Stimulated activated CD4-positive, alpha-beta T cell treated with anti-CD3 and anti-CD28 coated beads, Interleukin-2, amount 100 ng/mL, for 48 hours (primary cell): ENCODE measurements at regions not wholly inside any gene's neighbourhood (a gene's known extent, or its start where the extent isn't known, plus 50 kb on each side); places are given as distances from the start of the nearest gene placed in this dataset.
"Not testable (repeated sequence)": the region's sequence is repeated elsewhere in the genome, so short reads cannot be mapped to it uniquely, and the experiment has no call there.

ENCODE experiments used
- DNase-seq, 2 donors: peaks; one replicate each; pipeline ENCODE4 v3.0.0-alpha.2; 2020

DNA sequence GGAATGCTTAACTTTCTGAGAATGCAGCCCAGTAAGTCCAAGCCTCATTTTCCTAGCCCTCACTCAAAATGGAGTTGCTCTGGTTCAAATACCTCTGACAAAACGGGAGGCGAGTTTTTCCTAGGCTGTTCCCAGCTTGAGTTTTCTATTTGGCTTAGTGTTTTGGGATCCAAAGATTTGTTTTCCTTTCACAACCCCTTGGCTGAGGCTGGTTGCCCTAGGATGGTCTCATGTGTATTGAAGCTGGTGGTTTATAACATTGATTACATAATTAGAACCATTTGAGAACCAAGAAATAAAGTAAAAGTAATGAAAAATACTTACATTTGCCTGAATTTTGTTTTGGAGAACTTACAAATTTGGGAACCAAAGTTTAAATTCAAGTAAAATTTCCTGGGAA lies 611.1 kb upstream of the LUZP2 start:
- no peak for DNase-seq

DNA sequence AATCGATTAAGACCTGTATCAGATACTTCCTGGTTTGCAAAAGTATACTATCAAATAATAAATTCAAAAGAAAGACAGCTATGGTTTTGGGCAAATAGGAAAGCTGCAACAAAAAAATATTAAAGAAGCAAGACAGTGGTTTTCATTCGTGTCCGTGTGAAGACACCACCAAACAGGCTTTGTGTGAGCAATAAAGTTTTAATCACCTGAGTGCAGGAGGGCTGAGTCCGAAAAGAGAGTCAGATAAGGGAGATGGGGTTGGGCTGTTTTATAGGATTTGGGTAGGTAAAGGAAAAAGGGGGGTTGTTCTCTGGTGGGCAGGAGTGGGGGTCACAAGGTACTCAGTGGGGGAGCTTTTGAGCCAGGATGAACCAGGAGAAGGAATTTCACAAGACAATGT lies 609.7 kb upstream of the LUZP2 start:
- not testable (repeated sequence) for DNase-seq

DNA sequence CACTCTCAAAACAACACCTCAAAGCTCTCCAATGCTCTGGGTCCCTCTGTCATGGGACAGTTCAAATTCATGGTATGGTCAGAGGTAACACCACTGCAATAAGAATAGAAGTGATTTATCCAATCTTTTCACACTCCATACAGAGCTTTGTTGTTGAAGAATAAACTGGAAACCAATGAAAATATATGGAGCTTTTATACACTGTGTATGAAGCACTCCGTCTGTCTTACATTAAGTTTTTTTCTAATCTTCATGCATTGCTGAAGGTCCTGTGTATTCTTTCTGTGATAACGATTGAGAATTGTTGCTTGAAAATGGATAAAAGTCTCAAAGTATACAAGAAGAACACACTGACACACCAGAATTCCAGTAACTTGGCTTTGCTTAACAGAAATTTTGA lies 603.7 kb upstream of the LUZP2 start:
- no peak for DNase-seq

DNA sequence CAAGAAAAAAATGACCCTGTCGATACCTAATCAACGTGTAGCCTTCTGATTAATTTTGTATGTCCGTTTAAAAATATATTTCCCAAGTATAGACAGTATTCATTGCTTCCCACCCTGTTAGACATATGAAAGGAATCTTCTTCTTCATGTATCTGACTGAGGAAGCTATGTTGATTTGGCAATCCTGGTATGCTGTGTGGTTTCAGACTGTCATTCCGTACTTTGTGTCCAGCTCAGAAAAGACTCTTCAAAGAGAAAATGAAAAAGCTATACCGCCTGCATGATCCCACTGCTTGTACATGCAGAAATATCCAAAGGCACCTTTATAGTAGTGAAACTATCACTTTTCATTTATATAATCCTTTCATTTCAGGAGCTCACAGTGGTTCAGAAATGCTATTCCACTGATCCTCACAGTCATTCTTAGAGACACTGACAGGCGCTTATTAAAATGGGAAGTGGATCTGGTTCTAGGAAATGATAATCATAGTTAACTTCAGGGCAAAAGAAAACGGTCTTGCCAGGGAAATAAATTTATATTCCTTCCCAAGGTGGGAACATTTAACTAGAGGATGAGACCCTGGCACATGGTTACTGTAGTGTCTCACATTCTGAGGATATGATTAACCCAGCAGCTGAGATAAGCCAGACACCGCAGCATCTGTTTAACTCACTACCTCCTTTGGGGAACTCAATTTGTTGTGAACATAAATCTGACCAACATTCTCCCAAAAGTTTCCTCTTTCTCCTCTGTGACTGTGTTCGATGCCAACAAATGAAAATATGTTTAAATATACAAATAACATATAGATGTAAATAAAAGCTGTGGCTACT lies 599.2 kb upstream of the LUZP2 start:
- no peak for DNase-seq

DNA sequence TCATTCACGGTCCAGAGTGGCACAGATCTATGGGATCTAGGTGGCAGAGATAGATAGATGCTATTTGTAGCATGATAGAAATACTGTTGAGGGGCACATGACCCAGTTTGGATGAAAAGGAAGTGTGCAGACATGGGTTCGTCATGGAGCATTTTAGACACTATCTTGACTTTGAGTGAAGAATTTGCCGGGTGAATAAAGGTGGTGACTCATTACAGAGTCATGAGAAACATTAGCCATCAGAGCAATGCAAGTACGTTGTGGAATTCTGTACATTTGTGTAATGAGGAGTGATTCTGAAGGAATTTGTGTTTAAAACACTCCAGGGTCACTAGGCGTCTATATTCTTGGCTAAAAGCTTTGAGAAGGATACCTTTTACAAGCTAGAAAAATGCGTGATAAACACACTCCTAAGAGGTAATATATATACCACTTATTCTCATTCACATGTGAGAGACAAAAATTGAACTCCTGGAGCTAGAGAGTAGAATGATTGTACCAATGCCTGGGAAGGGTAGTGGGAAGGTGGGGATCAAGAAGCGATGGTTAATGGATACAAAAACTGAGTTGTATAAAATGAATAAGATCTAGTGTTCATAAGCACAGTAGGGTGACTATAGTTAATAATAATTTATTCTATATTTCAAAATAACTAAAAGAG lies 593.7 kb upstream of the LUZP2 start:
- DNase-seq: no peak

DNA sequence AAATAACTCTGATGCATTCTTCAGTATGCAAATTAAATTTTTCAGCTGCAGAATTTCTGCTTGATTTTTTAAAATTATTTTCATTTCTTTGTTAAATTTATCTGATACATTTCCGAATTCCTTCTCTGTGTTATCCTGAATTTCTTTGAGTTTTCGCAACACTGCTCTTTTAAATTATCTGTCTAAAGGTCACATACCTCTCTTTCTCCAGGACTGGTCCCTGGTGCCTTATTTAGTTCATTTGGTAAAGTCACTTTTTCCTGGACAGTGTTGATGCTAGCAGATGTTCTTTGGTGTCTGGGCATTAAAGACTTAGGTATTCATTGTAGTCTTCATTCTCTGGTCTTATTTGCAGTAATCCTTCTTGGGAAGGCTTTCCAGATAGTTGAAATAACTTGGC lies 577.4 kb upstream of the LUZP2 start:
- DNase-seq: no peak

DNA sequence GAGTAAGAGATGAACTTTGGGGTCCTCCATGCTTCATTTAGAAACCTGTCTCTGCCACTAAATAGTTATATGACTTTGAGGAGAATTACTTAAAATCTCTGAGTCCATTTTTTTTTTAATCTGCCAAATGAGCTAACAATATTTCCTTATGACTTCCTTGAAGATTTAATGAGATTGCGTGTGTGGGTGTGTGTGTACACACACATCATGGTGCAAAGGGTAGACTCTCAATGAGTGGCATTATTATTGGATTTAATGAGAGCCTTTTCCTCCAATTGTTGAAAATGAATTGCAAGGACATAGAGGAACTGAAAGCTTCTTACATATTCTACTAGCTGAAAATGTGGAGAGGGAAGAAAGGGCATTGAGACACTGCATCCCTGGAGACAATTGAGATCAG lies 573.5 kb upstream of the LUZP2 start:
- no peak for DNase-seq

DNA sequence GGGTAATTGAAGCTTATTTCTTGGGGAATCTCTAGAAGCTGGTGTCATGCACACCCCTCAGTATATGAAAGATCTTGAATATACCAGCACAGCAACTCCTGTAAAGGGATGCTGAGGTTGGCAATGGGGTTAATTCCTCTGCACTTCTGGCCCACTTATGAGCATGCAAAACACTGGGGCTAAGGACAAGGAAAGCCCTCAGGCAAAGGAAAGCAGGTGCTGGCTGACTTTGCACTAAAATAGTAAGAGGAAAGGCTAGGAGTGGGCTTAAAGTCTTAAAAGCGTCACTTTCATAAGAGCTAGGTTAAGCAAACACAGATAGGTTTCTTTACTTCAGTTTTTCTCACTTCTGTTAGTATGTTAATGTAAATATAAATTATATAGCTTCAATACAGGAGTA lies 572.6 kb upstream of the LUZP2 start:
- no peak for DNase-seq

DNA sequence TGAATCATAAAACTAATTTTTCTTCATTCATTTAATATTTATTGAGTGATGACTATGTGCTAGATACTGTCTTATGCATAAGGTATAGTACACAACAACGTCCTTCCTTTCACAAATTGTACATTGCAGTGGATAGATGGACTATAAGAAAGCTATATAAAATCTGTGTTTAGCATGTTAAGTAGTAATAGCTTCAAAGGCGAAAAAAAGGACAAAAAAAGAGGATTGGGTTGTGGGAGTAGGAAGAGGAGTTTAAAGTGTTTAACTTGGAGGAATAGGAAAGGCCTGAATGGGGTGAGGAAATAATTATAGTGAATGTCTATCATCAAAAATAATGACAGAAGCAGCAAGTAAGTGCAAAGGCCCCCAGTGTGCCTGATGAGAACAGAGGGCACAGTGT lies 565.4 kb upstream of the LUZP2 start:
- DNase-seq: no peak

DNA sequence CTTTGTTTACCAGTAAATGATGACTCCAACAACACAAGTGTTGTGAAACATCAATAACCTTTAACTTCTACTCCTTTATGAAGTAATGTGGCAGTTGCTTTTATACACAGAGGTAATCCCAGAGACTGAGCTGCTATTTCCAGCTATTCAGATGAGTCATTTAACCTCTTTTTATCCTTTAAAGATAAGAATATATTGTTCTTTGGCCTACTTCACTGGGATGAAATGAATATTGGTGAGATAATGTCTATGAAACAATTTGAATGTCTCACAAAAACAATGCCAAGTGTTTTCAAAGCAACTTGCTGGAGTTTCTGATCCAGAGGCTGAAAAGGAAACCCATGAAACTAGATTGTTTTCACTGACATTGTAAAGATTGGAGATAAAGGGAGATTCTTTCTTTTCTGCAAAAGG lies 564.4 kb upstream of the LUZP2 start:
- DNase-seq: no peak

DNA sequence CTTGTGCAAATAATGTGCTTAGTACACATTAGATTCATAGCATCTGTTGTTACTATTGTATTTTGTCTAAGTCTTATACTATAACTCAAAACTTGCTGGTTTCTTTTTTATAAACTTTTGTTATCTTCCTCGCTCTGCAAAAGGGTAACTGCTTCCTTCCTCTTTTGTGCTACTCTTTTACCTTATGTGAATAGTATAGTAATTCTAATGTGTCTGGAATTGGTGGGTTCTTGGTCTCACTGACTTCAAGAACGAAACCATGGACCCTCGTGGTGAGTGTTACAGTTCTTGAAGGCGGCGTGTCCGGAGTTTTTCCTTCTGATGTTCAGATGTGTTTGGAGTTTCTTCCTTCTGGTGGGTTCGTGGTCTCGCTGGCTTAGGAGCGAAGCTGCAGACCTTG lies 563.1 kb upstream of the LUZP2 start:
- no peak for DNase-seq

DNA sequence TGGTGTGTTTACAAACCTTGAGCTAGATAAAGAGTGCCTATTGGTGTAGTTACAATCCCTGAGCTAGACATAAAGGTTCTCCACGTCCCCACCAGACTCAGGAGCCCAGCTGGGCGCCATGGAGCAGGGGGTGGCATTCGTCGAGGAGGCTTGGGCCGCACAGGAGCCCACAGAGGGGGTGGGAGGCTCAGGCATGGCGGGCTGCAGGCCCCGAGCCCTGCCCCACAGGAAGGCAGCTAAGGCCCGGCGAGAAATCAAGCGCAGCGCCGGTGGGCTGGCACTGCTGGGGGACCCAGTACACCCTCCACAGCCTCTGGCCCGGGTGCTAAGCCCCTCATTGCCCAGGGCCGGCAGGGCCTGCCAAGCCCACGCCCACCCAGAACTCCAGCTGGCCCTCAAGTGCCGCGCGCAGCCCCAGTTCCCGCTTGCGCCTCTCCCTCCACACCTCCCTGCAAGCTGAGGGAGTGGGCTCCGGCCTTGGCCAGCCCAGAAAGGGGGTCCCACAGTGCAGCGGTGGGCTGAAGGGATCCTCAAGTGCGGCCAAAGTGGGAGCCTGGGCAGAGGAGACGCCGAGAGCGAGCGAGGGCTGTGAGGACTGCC lies 562.1 kb upstream of the LUZP2 start:
- DNase-seq: not testable (repeated sequence)

DNA sequence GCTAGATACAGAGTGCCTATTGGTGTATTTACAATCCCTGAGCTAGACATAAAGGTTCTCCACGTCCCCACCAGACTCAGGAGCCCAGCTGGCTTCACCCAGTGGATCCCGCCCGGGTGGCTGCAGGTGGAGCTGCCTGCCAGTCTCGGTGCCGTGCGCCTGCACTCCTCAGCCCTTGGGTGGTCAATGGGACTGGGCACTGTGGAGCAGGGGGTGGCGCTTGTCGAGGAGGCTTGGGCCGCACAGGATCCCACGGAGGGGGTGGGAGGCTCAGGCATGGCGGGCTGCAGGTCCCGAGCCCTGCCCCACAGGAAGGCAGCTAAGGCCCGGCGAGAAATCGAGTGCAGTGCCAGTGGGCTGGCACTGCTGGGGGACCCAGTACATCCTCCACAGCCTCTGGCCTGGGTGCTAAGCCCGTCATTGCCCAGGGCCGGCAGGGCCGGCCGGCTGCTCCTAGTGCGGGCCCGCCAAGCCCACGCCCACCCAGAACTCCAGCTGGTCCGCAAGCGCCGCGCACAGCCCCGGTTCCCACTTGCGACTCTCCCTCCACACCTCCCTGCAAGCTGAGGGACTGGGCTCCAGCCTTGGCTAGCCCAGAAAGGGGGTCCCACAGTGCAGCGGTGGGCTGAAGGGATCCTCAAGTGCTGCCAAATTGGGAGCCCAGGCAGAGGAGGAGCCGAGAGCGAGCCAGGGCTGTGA lies 554.6 kb upstream of the LUZP2 start:
- not testable (repeated sequence) for DNase-seq

DNA sequence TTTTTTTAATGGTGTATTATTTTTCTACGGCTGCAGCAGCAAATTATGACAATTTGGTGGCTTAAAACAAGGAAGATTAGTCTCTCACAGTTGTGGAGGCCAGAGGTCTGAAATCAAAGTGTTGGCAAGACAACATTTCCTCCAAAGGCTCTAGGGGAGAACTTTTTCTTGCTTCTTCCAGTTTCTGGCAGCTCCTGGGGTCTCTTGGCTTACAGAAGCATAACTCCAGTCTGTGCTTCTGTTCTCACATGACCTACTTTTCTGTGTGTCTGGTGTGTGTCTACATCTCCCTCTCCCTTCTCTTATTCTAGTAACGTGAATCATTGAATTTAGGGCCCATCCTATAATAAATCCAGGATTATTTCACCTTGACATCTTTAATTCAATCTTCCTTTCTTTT lies 551.9 kb upstream of the LUZP2 start:
- DNase-seq: no peak

DNA sequence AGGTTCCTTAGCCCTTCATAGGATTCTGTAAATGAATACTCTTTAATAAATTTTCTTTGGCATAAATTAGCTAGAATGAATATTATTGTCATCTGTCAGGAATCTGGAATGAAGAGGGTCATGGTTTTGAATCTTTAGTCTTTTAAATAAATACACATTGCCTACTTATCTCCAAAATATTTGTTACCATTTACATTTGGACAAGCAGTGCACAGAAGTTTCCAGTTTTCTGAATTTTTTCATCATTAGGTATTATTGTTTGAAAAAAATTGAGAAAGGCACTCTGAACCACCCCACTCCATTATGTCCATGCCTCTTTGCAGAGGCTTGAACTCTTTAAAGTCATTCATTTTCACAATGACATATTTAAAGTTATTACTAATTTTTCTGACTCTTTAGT lies 549.0 kb upstream of the LUZP2 start:
- DNase-seq: no peak

DNA sequence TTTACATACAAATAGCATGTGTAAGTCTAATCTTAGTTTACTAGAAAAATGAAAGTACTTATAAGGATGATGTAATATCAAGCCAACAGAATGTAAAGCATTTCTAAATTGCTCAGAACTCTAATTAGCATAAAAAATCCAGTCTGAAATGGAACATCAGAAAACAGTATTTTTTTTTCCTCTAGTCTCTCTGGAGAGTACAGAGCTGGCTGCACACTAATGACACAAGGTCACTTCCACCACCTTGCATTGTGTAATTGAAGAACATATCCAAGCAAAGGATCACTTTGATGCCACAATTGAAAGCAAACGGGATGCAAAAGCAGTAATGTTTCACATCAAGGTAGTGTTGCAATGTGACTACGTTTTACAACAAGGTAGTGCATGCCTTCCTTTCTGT lies 548.0 kb upstream of the LUZP2 start:
- DNase-seq: no peak

DNA sequence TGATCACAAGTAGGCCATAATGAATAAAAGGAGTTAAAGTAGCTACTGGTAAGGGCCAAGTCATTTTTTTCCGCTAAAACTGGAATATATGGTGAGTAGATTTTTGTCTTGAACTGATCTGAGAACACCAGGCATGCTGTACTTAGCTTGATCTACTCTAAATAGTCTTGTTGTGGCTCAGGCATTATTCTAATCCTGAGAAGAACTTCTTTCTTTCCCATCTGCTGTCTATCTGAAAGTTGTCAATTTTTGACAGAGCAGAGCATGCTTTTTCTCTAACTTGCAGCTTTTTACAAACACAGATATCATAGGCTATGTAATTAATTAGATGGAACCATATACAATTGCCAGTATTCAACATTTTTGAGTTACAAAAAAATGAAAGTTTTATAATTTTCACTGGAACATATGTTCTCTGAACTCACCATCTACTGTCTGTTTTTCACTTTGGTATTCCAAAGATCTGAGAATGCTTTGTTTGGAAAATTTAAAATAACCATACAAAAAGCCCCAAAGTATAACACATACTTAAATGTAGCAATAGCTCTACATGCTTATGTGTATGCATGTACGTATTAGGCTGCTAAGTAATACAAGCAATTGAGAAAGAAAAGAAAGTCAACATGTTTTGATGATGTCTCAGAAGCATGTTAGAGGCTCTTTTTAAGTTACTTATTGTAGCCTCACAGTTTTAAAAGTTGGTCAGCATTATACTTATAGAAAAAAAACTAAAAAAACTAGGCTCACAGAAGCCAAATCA lies 542.7 kb upstream of the LUZP2 start:
- no peak for DNase-seq

DNA sequence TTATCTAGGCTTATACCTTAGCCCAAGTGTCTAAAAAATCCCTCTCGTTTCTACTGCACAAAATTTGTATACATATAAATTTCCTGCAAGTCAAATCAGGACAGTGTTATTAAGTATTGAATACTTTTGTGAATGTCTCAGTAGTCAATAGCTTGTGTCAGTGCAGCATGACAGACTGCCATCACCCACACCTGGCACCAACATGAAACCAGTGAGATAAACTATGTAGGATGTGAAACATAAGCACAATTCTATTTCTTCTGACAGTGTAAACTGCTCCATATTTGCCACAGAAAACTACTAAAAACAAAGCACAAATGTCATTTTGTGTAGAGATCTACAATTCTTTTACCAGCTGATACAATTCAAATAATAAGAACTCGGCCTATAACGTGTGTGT lies 542.1 kb upstream of the LUZP2 start:
- no peak for DNase-seq

DNA sequence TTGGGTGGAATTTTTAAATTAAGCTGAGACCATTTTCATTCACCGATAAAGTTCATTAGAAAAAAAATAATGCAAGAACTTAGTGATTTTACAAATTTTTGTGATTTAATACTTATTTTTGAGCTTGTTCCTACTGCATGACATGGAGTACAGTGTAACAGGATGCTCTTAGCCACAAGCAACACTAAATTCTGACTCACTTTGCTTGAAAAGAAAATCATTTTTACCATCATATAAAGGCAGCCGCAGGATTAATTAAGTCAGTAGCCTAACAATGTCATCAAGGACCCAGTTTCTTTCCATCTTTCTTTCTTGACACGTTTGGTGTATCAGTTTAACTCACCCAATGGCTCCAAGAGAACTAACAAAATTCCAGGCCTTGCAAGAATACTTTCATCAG lies 540.3 kb upstream of the LUZP2 start:
- DNase-seq: no peak

DNA sequence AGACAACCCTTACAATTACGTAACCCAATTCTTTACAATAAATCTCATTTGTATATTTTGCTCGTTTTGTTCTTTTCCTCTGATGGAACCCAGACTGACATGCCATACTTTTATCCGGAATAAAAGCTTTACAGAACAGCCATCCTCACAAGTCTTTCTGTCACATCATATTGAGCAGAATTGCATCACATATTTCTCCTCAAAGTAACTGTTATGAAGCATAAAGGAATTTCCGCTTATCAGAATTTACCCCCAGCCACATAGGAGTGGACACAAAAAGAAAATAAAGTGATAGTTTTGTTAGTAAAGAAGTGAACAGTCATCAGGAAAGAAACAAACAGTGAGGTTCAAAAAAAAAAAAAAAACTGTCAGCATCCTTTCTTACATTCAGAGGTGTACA lies 539.5 kb upstream of the LUZP2 start:
- DNase-seq: no peak

DNA sequence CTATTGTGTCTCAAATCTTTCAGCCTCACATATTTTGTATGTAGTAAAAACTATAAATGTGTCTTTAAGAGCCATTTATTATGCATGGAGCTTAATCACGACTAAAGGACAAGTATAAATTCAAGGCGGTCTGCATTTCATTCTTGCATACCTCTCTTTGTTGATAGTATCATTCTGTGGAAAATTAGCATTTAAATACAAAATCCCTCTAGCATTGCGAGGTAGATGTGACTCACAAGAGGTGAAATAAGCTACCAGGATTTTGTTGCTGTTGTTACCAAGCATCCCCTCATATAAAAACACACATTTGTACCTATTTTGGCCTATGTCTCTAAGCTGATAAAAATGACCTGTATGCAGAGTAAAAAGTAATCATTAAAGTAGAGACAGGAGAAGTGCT lies 537.4 kb upstream of the LUZP2 start:
- no peak for DNase-seq

DNA sequence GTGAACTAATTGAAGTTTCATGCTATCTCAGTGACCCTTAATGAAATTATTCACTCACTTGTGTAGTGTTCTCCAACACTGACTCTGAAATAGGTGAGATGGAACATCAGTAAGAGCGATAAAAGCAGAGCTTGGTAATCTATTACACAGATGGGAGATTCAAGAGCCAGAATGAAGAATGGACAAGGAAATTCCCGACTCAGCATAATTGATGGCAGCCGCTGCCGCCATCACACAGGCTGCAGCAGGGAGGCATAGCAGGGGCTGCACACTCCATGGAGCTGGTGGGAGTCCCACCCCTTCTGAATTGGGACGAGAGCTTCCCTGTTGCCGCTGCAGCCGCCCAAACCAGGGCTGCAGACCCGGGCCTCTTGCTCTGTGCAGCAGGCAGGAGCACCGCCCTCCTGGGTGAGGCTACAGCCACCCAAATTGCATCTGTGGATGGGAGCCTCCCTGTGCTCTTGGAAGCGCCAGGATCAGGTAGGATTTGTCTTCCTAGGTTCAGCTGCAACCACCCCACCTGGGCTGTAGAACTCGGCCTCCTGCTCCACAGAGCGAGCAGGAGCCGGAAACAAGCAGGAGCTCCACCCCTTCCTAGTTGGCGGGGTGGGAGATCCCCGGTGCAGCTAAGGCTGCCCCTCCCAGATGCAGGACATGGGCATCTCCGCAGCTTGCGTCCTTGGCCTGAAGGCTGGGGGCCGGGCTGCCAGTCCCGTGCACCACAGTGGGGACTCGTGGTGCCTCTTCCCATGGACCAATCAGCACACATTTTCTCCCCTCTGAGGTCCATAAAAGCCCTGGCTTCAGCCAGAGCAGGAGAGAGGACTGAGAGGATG lies 535.1 kb upstream of the LUZP2 start:
- no peak for DNase-seq
